Keratinocyte (primary cell): ENCODE measurements at regions not wholly inside any gene's neighbourhood (a gene's known extent, or its start where the extent isn't known, plus 50 kb on each side); places are given as distances from the start of the nearest gene placed in this dataset.

Source experiments
- DNase-seq: peaks from one replicate; pipeline ENCODE4 v3.0.0-alpha.2; 2011; ENCODE audit warnings: low read depth, missing footprints, low spot score
- FAIRE-seq: peaks from 2 replicates; lab custom pipeline; 2011; peaks lifted over from hg19 to GRCh38; lab: Jason Lieb, UNC
- H2AFZ ChIP-seq: 2 replicates; pipeline ENCODE4 v1.6.0; 2012; ENCODE audit warnings: low read length, control low read depth, inconsistent platforms; ENCODE audit not compliant: control insufficient read depth
- H3K27ac ChIP-seq: 2 replicates; pipeline ENCODE4 v1.5.1; 2011; ENCODE audit warnings: low read length; ENCODE audit not compliant: control insufficient read depth, insufficient read depth
- H3K27me3 ChIP-seq: 3 replicates; pipeline ENCODE4 v1.6.0; 2011; ENCODE audit warnings: low read length; ENCODE audit not compliant: control insufficient read depth, insufficient read depth; ENCODE audit errors: extremely low read depth
- H3K36me3 ChIP-seq, 2 experiments: 2 replicates in 1 of 2; 3 replicates in 1 of 2; pipeline ENCODE4 v1.5.1; 2011; ENCODE audit warnings: low read length in 2 of 2, mild to moderate bottlenecking in 1 of 2; ENCODE audit not compliant: control insufficient read depth in 2 of 2, insufficient read depth in 2 of 2; ENCODE audit errors: extremely low read depth in 1 of 2
- H3K4me1 ChIP-seq: 3 replicates; pipeline ENCODE4 v1.5.1; 2011; ENCODE audit warnings: low read length; ENCODE audit not compliant: control insufficient read depth, insufficient read depth; ENCODE audit errors: extremely low read depth
- H3K4me2 ChIP-seq: 3 replicates; pipeline ENCODE4 v1.6.0; 2011; ENCODE audit warnings: low read depth, low read length; ENCODE audit not compliant: control insufficient read depth, insufficient read depth; ENCODE audit errors: extremely low read depth
- H3K4me3 ChIP-seq, 3 experiments: fragments of 200-600 bp in 1 of 3; sonication (generic) in 1 of 3; 2 replicates in 2 of 3; 3 replicates in 1 of 3; pipeline ENCODE4 v1.5.1; 2011 to 2016; ENCODE audit warnings: low read length in 3 of 3, mild to moderate bottlenecking in 3 of 3, control low read depth in 2 of 3, inconsistent platforms in 1 of 3, low read depth in 1 of 3, mixed read lengths in 1 of 3, mixed run types in 1 of 3, moderate library complexity in 1 of 3; ENCODE audit not compliant: control insufficient read depth in 2 of 3, insufficient read depth in 2 of 3; ENCODE audit errors: extremely low read depth in 1 of 3
- H3K79me2 ChIP-seq: 2 replicates; pipeline ENCODE4 v1.6.0; 2012; ENCODE audit warnings: low read length; ENCODE audit not compliant: control insufficient read depth, insufficient read depth
- H3K9ac ChIP-seq: 3 replicates; pipeline ENCODE4 v1.6.0; 2011; ENCODE audit warnings: low read length; ENCODE audit not compliant: control insufficient read depth, insufficient read depth; ENCODE audit errors: extremely low read depth
- H3K9me1 ChIP-seq: 3 replicates; pipeline ENCODE4 v1.6.0; 2011; ENCODE audit warnings: low read length; ENCODE audit not compliant: control insufficient read depth, insufficient read depth; ENCODE audit errors: extremely low read depth
- H3K9me3 ChIP-seq: 2 replicates; pipeline ENCODE4 v1.5.1; 2012; ENCODE audit warnings: low read depth, low read length; ENCODE audit not compliant: control insufficient read depth
- H4K20me1 ChIP-seq: 3 replicates; pipeline ENCODE4 v1.6.0; 2011; ENCODE audit warnings: low read length; ENCODE audit not compliant: control insufficient read depth, insufficient read depth; ENCODE audit errors: extremely low read depth
- EZH2 ChIP-seq: IDR thresholded peaks from one replicate; pipeline ENCODE4 v1.6.1; 2012; ENCODE audit warnings: inconsistent platforms, mild to moderate bottlenecking, low read length, moderate library complexity
- dilution Hi-C: fragments of 300-500 bp; cut with MboI; formaldehyde crosslinking; loops from one replicate; pipeline ENCODE4 v1.7.0; 2020; ENCODE audit warnings: low sequenced_read_pairs; ENCODE audit not compliant: extremely low pct_ligation_motif_present
- TF ChIP-seq, protein P1 (sequence below), 3 experiments: IDR thresholded peaks in 1 of 3; conservative IDR thresholded peaks in 1 of 3; optimal IDR thresholded peaks in 1 of 3; 2 replicates in 2 of 3; 3 replicates in 1 of 3; pipeline versions ENCODE3 to v1.5.1; 2011; ENCODE audit warnings: low read length in 3 of 3, mild to moderate bottlenecking in 3 of 3, moderate library complexity in 2 of 3, control low read depth in 1 of 3, inconsistent platforms in 1 of 3; ENCODE audit not compliant: insufficient read depth in 2 of 3; ENCODE audit errors: extremely low read depth in 1 of 3

- Histone ChIP-seq H3K79me2 (no peaks in the 10 kb centered on the region), H3K9me1 (no peaks in the 10 kb centered on the region), H2AFZ (no peak overlapping the region), H3K27ac (no peak overlapping the region), H3K4me3 (no peak overlapping the region), H3K4me2 (no peak overlapping the region), H3K9me3 (no peaks in the 10 kb centered on the region), H3K36me3 (no peaks in the 10 kb centered on the region), H3K4me1 (no peaks in the 10 kb centered on the region), H3K27me3 (no peaks in the 10 kb centered on the region), H4K20me1 (no peaks in the 10 kb centered on the region), H3K9ac (no peak overlapping the region)
- FAIRE-seq (no peak), DNase-seq (no peak)
- TF ChIP-seq, protein P1, sequence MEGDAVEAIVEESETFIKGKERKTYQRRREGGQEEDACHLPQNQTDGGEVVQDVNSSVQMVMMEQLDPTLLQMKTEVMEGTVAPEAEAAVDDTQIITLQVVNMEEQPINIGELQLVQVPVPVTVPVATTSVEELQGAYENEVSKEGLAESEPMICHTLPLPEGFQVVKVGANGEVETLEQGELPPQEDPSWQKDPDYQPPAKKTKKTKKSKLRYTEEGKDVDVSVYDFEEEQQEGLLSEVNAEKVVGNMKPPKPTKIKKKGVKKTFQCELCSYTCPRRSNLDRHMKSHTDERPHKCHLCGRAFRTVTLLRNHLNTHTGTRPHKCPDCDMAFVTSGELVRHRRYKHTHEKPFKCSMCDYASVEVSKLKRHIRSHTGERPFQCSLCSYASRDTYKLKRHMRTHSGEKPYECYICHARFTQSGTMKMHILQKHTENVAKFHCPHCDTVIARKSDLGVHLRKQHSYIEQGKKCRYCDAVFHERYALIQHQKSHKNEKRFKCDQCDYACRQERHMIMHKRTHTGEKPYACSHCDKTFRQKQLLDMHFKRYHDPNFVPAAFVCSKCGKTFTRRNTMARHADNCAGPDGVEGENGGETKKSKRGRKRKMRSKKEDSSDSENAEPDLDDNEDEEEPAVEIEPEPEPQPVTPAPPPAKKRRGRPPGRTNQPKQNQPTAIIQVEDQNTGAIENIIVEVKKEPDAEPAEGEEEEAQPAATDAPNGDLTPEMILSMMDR (optimal IDR thresholded peaks at IDR 0.05 in 1 of 3, IDR thresholded peaks at IDR 0.05 in 1 of 3, conservative IDR thresholded peaks at IDR 0.05 in 1 of 3; ENCODE audit: extremely low read depth in 1 of 3, insufficient read depth in 2 of 3, low read length in 3 of 3): no peak
- no peak for TF ChIP-seq EZH2
- dilution Hi-C loops: no loop called here
Measured at GRCh38 chr15:79373113-79373512, 59.0 kb upstream of the MINAR1 start.

DNA sequence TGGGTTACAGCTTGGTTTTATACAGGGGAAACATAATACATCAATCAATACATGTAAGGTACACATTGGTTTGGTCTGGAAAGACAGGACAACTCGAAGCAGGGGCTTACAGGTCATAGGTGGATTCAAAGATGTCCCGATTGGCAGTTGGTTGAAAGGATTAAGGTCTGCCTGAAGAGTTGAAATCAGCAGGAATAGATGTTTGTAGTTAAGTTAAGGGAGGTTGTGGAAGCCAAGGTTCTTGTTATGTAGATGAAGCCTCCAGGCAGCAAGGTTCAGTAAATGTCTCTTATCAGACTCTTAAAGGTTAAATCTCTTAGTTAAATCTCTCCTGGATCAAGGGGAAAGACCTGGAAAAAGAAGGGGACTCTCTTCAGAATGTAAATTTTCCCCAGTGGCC, 58.4 kb upstream of the MINAR1 start:
- dilution Hi-C loops: no loop called here

More for the DNA sequence above, 58.4 kb upstream of the MINAR1 start:
- Histone ChIP-seq H2AFZ (no peak overlapping the region), H3K36me3 (no peaks in the 10 kb centered on the region), H3K27me3 (no peaks in the 10 kb centered on the region), H3K9me3 (no peaks in the 10 kb centered on the region), H3K4me2 (no peak overlapping the region), H3K4me3 (no peak overlapping the region), H4K20me1 (no peaks in the 10 kb centered on the region), H3K79me2 (no peaks in the 10 kb centered on the region), H3K4me1 (no peaks in the 10 kb centered on the region), H3K9ac (no peak overlapping the region), H3K27ac (no peak overlapping the region), H3K9me1 (no peaks in the 10 kb centered on the region)
- TF ChIP-seq, protein P1 (optimal IDR thresholded peaks at IDR 0.05 in 1 of 3, IDR thresholded peaks at IDR 0.05 in 1 of 3, conservative IDR thresholded peaks at IDR 0.05 in 1 of 3; ENCODE audit: extremely low read depth in 1 of 3, insufficient read depth in 2 of 3, low read length in 3 of 3): no peak
- TF ChIP-seq EZH2: no peak
- FAIRE-seq (no peak), DNase-seq (no peak)
